ENCODE measurements at regions not wholly inside any gene's neighbourhood (a gene's known extent, or its start where the extent isn't known, plus 50 kb on each side); places are given as distances from the start of the nearest gene placed in this dataset.
"Not testable (repeated sequence)": the region's sequence is repeated elsewhere in the genome, so short reads cannot be mapped to it uniquely, and the experiment has no call there.

DNA sequence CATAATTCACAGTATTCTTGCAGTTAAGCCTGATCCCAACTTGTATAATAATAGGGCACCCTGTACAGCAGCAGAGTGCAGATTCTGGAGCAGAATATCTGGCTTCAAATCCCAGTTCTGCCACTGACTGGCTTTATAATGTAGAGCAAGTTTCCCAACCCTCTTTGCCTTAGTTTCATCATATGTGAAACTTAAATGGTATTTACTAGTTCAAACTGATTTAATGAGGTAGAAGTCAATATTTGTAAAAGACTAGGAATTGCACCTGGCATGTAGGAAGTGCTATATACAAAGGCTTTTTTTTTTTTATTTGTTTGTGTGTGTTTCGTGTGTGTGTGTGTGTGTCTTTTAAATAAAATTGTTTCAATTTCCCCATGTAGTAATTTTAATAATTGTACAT, 125.9 kb downstream of the CCER1 start:
- no peak for DNase-seq

- DNase-seq, result no peak
Observed at GRCh38 chr12:90828621-90829020, 126.4 kb downstream of the CCER1 start.

GRCh38 chr12:90827567-90827966, 127.4 kb downstream of the CCER1 start:
- no peak for DNase-seq

DNA sequence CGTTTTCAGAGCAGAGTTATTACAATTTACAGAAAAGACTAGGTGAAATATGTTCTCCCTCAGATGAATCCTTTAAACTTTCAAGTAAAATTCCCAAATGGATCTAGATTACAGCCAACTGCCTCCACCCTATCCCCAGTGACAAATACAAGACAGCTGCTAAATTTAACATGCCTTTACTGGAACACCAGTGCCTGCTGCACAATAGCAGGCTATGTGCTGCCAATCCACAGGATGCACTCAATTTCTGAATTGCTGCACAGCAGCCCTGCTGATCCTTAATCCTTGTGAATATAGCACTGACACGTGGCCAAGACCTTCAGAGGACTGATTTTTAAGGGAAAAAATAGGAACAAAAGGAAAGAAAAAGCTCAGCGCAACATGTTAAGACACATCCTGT, 128.9 kb downstream of the CCER1 start:
- peak; percentile 17 for DNase-seq

GRCh38 chr12:90823859-90824258, 131.1 kb downstream of the CCER1 start:
- no peak for DNase-seq

- no peak for DNase-seq
Observed at GRCh38 chr12:90819709-90820108, 135.3 kb downstream of the CCER1 start.

GRCh38 chr12:90816353-90817089, 138.5 kb downstream of the CCER1 start:
- DNase-seq, result no peak

DNA sequence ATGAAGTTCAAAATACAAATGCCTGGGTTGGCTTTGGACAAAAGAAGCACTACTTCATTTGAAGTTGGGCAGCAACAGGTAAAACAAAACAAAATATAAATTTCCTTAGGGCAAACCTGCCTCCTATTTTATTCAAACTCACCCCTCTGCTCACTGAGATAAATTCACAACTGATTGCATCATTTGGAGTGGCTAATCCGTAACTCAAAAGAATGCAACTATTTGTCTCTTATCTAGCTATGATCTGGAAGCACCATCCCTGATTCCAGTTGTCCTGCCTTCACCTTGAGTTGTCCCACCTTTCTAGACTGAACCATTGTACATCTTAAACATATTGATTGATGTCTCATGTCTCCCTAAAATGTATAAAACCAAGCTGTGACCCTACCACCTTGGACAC, 145.0 kb downstream of the CCER1 start:
- DNase-seq, result no peak

DNA sequence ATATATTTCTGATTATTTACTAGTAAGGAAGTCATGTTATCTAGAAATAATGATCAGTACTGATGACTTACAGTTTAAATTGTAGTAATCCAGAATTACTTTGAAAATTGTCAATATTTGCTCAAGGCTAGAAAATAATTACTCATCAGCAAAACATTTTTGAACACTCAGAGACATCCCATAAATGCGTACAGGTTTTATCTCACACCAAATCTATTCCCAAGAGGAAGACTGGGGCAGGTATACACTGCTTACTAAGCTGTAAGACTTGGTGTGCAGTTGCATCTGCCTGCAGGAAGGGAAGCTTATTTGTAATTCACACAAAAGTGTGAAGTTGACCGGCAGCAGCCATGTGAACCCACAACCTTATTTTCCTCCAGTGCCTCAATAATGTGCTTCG, 146.4 kb downstream of the CCER1 start:
- no peak for DNase-seq

GRCh38 chr12:90802727-90803126, 152.2 kb downstream of the CCER1 start:
- DNase-seq, result no peak

- no peak for DNase-seq
Observed at GRCh38 chr12:90801776-90802175, 153.2 kb downstream of the CCER1 start.

- DNase-seq, result no peak
Observed at GRCh38 chr12:90794212-90794611, 160.8 kb downstream of the CCER1 start.

DNA sequence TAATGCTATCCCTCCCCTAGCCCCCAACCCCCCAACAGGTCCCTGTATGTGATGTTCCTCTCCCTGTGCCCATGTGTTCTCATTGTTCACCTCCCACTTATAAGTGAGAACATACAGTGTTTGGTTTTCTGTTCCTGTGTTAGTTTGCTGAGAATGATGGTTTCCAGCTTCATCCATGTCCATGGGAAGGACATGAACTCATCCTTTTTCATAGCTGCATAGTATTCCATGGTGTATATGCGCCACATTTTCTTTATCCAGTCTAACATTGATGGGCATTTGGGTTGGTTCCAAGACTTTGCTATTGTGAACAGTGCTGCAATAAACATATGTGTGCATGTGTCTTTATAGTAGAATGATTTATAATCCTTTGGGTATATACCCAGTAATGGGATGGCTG, 162.3 kb downstream of the CCER1 start:
- DNase-seq, result not testable (repeated sequence)

GRCh38 chr12:90791445-90791844, 163.5 kb downstream of the CCER1 start:
- no peak for DNase-seq

- no peak for DNase-seq
Observed at GRCh38 chr12:90790747-90791146, 164.2 kb downstream of the CCER1 start.

DNA sequence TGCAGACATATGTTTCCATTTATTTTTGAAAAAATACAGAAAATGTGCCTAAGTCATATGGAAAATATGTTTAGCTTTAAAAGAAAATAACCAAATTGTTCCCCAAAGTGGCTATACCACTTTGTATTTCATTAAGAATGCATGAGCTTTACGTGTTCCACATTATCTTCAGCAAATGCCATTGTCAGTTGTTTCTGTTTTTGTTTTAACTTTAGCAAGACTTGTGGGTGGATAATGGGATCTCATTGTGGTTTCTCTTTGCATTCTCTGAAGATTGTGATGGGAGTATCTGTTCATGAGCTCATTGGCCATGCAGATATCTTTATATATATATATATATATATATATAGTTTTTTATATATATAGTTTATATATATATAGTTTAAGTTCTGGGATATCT, 181.5 kb downstream of the CCER1 start:
- no peak for DNase-seq

- no peak for DNase-seq
Observed at GRCh38 chr12:90770861-90771260, 184.1 kb downstream of the CCER1 start.

DNA sequence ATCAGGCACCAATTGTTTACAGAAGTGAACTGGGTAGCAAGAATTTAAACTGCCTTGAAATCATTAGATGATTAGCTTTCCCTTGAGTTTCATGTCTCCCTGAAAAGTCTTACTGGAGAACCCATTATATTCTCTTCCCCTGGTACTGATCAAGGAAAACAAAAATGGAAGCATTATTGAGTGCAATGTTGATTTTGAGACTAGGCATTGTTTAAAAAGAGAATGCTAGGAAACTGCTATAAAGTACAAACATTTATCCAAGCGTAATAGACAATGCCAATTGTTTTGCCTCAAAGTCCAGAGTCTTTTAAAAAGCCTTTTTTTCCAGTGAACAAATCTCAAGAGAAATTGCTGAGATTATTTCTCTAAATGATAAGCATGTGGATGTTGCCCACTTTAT, 197.0 kb downstream of the CCER1 start:
- no peak for DNase-seq

DNA sequence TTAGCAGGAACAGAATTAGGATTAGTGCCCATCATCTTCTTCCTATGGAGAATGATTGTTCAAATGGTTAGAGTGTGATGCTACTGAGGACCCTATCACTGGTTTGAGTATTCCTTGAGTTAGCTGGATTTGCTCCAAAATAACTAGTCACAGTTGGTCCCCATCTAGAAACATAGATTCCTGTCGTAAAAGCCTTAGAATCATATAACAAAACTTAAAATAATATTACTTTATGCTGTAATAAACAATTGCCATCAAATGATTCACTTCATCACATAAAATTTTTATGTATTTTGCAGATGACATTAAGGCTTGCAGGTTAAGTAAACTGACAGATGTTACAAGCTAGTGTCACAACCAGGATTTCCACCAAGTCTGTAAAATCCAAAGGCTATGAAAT, 209.8 kb downstream of the CCER1 start:
- DNase-seq, result no peak

- peak; percentile 5 for DNase-seq
Observed at GRCh38 chr12:90741611-90742010, 213.4 kb downstream of the CCER1 start.

- DNase-seq, result no peak
Observed at GRCh38 chr12:90729736-90730135, 225.2 kb downstream of the CCER1 start.

- no peak for DNase-seq
Observed at GRCh38 chr12:90712671-90713070, 242.3 kb downstream of the CCER1 start.

DNA sequence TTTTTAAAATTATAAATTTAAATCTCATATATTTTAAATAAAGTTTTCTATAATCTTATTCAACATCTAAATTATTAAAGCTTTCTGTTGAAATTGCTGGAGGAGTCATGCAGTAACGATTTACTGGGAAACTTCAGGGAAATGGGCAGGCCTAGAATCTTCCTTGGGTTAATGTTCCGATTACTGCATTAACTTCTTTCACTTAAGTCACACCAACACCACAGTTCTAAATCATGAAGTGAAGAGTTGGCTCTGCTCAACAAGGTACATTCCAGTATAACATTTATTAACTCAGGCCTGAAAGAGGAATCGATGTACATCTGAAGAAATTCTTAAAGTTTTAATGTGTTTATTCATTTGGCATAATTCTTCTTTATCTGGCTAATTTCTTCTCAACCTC, 244.3 kb downstream of the CCER1 start:
- no peak for DNase-seq

- DNase-seq, result no peak
Observed at GRCh38 chr12:90706036-90706435, 248.9 kb downstream of the CCER1 start.
